GM23338 (cell line): ENCODE measurements at regions not wholly inside any gene's neighbourhood (a gene's known extent, or its start where the extent isn't known, plus 50 kb on each side); places are given as distances from the start of the nearest gene placed in this dataset.

Experiments used
- ATAC-seq: fragments of 200-7000 bp; cut with Tn5 transposase; 3 replicates; pipeline ENCODE4 v1.9.1; 2020
- DNase-seq: peaks from one replicate; pipeline ENCODE4 v3.0.0-alpha.2; 2015; ENCODE audit warnings: low spot score
- H2AFZ ChIP-seq: fragments of 200-600 bp; sonication (generic); 2 replicates; pipeline ENCODE4 v1.8.0; 2016; ENCODE audit warnings: antibody characterized with exemption, mild to moderate bottlenecking, moderate library complexity
- H3F3A ChIP-seq: fragments of 200-600 bp; sonication (generic); replicated peaks from 2 replicates; pipeline ENCODE4 v1.8.0; 2017; ENCODE audit warnings: antibody characterized with exemption, mixed run types, low read depth
- H3K27ac ChIP-seq: fragments of 200-600 bp; sonication (generic); 2 replicates; pipeline ENCODE4 v1.6.1; 2016; ENCODE audit warnings: low read depth
- H3K27me3 ChIP-seq: fragments of 200-600 bp; sonication (generic); 2 replicates; pipeline ENCODE4 v1.8.0; 2016; ENCODE audit warnings: mild to moderate bottlenecking, mixed run types, moderate library complexity; ENCODE audit not compliant: insufficient read depth
- H3K36me3 ChIP-seq: fragments of 200-600 bp; sonication (generic); 2 replicates; pipeline ENCODE4 v1.8.0; 2016; ENCODE audit warnings: mild to moderate bottlenecking; ENCODE audit not compliant: insufficient read depth
- H3K4me1 ChIP-seq: fragments of 200-600 bp; sonication (generic); 2 replicates; pipeline ENCODE4 v1.8.0; 2016; ENCODE audit warnings: mild to moderate bottlenecking, moderate library complexity; ENCODE audit not compliant: insufficient read depth
- H3K4me2 ChIP-seq: fragments of 200-600 bp; sonication (generic); 2 replicates; pipeline ENCODE4 v1.7.1; 2017; ENCODE audit warnings: mixed run types
- H3K4me3 ChIP-seq: fragments of 200-600 bp; sonication (generic); 2 replicates; pipeline ENCODE4 v1.6.1; 2016; ENCODE audit warnings: mixed run types
- H3K79me2 ChIP-seq: fragments of 200-600 bp; sonication (generic); replicated peaks from 2 replicates; pipeline ENCODE4 v1.8.0; 2017; ENCODE audit warnings: mild to moderate bottlenecking; ENCODE audit not compliant: insufficient read depth
- H3K9me2 ChIP-seq: fragments of 200-600 bp; sonication (generic); 2 replicates; pipeline ENCODE4 v1.8.0; 2017; ENCODE audit not compliant: insufficient read depth
- H4K20me1 ChIP-seq: fragments of 200-600 bp; sonication (generic); replicated peaks from 2 replicates; pipeline ENCODE4 v1.8.0; 2017; ENCODE audit warnings: mild to moderate bottlenecking; ENCODE audit not compliant: insufficient read depth
- H3K27ac Mint-ChIP-seq: 2 replicates; pipeline ENCODE4 v1.8.0; 2020; ENCODE audit warnings: inconsistent platforms, mild to moderate bottlenecking, moderate library complexity, mixed read lengths
- H3K27me3 Mint-ChIP-seq: 3 replicates; pipeline ENCODE4 v1.8.0; 2022; ENCODE audit warnings: low read depth, mild to moderate bottlenecking, moderate library complexity, mixed read lengths, inconsistent platforms; ENCODE audit not compliant: insufficient read depth, poor library complexity
- H3K36me3 Mint-ChIP-seq: 3 replicates; pipeline ENCODE4 v1.8.0; 2021; ENCODE audit warnings: low read depth, mild to moderate bottlenecking, inconsistent platforms, moderate library complexity, mixed read lengths
- H3K4me1 Mint-ChIP-seq: 3 replicates; pipeline ENCODE4 v1.8.0; 2020; ENCODE audit warnings: mild to moderate bottlenecking, inconsistent platforms, mixed read lengths
- H3K4me3 Mint-ChIP-seq: 3 replicates; pipeline ENCODE4 v1.8.0; 2021; ENCODE audit warnings: moderate library complexity, mild to moderate bottlenecking, inconsistent platforms, mixed read lengths
- H3K9me3 Mint-ChIP-seq: 3 replicates; pipeline ENCODE4 v1.8.0; 2020; ENCODE audit warnings: moderate library complexity, mild to moderate bottlenecking, inconsistent platforms, mixed read lengths
- ETS1 ChIP-seq: IDR thresholded peaks from 2 replicates; pipeline ENCODE4 v1.6.1; 2016; ENCODE audit warnings: antibody characterized with exemption
- EZH2phosphoT487 ChIP-seq: fragments of 200-600 bp; sonication (generic); IDR thresholded peaks from one replicate; pipeline ENCODE4 v1.8.1; 2018; ENCODE audit warnings: antibody characterized with exemption; ENCODE audit not compliant: unreplicated experiment
- JUNB ChIP-seq: IDR thresholded peaks from one replicate; pipeline ENCODE4 v1.6.1; 2016; ENCODE audit warnings: antibody characterized with exemption; ENCODE audit not compliant: unreplicated experiment
- NANOG ChIP-seq: IDR thresholded peaks from 2 replicates; pipeline ENCODE4 v1.6.1; 2016; ENCODE audit warnings: antibody characterized with exemption, borderline replicate concordance
- POLR2AphosphoS5 ChIP-seq: IDR thresholded peaks from 2 replicates; pipeline ENCODE4 v1.6.1; 2016; ENCODE audit warnings: antibody characterized with exemption, low read depth
- REST ChIP-seq: IDR thresholded peaks from one replicate; pipeline ENCODE4 v1.6.1; 2018; ENCODE audit warnings: antibody characterized with exemption; ENCODE audit not compliant: unreplicated experiment
- STAT1 ChIP-seq: IDR thresholded peaks from one replicate; pipeline ENCODE4 v1.6.1; 2016; ENCODE audit warnings: antibody characterized with exemption; ENCODE audit not compliant: unreplicated experiment
- ZNF114 ChIP-seq: fragments of 250-450 bp; sonication (Bioruptor Pico); IDR thresholded peaks from 2 replicates; pipeline ENCODE4 v1.5.0; 2020; ENCODE audit warnings: mild to moderate bottlenecking, moderate library complexity
- ZNF462 ChIP-seq: fragments of 250-450 bp; sonication (Bioruptor Pico); IDR thresholded peaks from 2 replicates; pipeline ENCODE4 v1.5.0; 2020; ENCODE audit warnings: mild to moderate bottlenecking, moderate library complexity

- no peak for TF ChIP-seq JUNB
- no peak for TF ChIP-seq REST
- no peak for TF ChIP-seq ZNF462 (CRISPR knock-in tag)
- no peak for TF ChIP-seq NANOG
- no peak for TF ChIP-seq ZNF114 (CRISPR knock-in tag)
- TF ChIP-seq STAT1, result no peak
- TF ChIP-seq POLR2AphosphoS5, result no peak
- no peak for TF ChIP-seq EZH2phosphoT487
- no peak for TF ChIP-seq ETS1
- Histone ChIP-seq H3K27me3 (no peaks in the 10 kb centered on the region), H3K36me3 (no peaks in the 10 kb centered on the region), H2AFZ (no peak overlapping the region), H3K4me3 (no peak overlapping the region), H4K20me1 (no peaks in the 10 kb centered on the region), H3K27ac (no peak overlapping the region), H3K4me1 (peaks cover 12% of the 10 kb centered on the region), H3K9me2 (no peaks in the 10 kb centered on the region), H3K4me2 (no peak overlapping the region), H3K79me2 (no peaks in the 10 kb centered on the region), H3F3A (no peaks in the 10 kb centered on the region)
- Mint-ChIP-seq H3K4me3 (no peak overlapping the region), H3K27ac (0 out of 2 replicates have a peak overlapping the region, but pooled peaks have one; percentile 12), H3K27me3 (no peaks in the 10 kb centered on the region), H3K36me3 (no peaks in the 10 kb centered on the region; the same call in 2 of the 3 replicates), H3K4me1 (peaks cover 22% of the 10 kb centered on the region), H3K9me3 (no peaks in the 10 kb centered on the region)
- DNase-seq, result no peak
- ATAC-seq, result no peak
Observed at GRCh38 chr15:62795700-62796695, 246.5 kb upstream of the TPM1 start.
